Spleen (tissue), 11 donors: ENCODE measurements at regions not wholly inside any gene's neighbourhood (a gene's known extent, or its start where the extent isn't known, plus 50 kb on each side); places are given as distances from the start of the nearest gene placed in this dataset.
"Not testable (repeated sequence)": the region's sequence is repeated elsewhere in the genome, so short reads cannot be mapped to it uniquely, and the experiment has no call there.

Experiments used
- DNase-seq: peaks from one replicate; pipeline ENCODE4 v3.0.0-alpha.2; 2020
- H3K27ac ChIP-seq, 8 donors: fragments of 200-600 bp; sonication (generic) in 7 of 8; 1 replicate in 4 of 8; 2 replicates in 4 of 8; pipeline versions ENCODE4 v1.5.0 to v1.8.0; 2016 to 2021; ENCODE audit warnings: inconsistent platforms in 4 of 8, mild to moderate bottlenecking in 4 of 8, moderate library complexity in 1 of 8
- H3K27me3 ChIP-seq, 7 donors: fragments of 200-600 bp; sonication (generic) in 6 of 7; replicated peaks in 1 of 7; 1 replicate in 4 of 7; 2 replicates in 3 of 7; pipeline versions ENCODE4 v1.5.0 to v1.8.0; 2016 to 2021; ENCODE audit warnings: inconsistent platforms in 3 of 7, mild to moderate bottlenecking in 1 of 7
- H3K36me3 ChIP-seq, 6 donors: fragments of 200-600 bp; sonication (generic) in 5 of 6; 1 replicate in 4 of 6; 2 replicates in 2 of 6; pipeline versions ENCODE4 v1.5.0 to v1.8.0; 2016 to 2021; ENCODE audit warnings: inconsistent platforms in 2 of 6
- H3K4me1 ChIP-seq, 6 donors: fragments of 200-600 bp; sonication (generic) in 5 of 6; 1 replicate in 3 of 6; 2 replicates in 3 of 6; pipeline versions ENCODE4 v1.5.0 to v1.8.0; 2016 to 2021; ENCODE audit warnings: inconsistent platforms in 3 of 6
- H3K4me3 ChIP-seq, 8 donors: fragments of 200-600 bp; sonication (generic) in 7 of 8; 1 replicate in 4 of 8; 2 replicates in 4 of 8; pipeline versions ENCODE4 v1.5.0 to v1.8.0; 2016 to 2021; ENCODE audit warnings: inconsistent platforms in 4 of 8, mild to moderate bottlenecking in 4 of 8, moderate library complexity in 2 of 8
- H3K9me3 ChIP-seq, 8 donors: fragments of 200-600 bp; sonication (generic) in 7 of 8; 1 replicate in 4 of 8; 2 replicates in 4 of 8; pipeline versions ENCODE4 v1.5.0 to v1.8.0; 2016 to 2021; ENCODE audit warnings: inconsistent platforms in 4 of 8
- CTCF ChIP-seq, 11 experiments: fragments of 200-600 bp in 7 of 11; fragments of 450-650 bp in 4 of 11; sonication (generic) in 4 of 11; IDR thresholded peaks in 8 of 11; conservative IDR thresholded peaks in 3 of 11; 1 replicate in 7 of 11; 2 replicates in 4 of 11; pipeline versions ENCODE4 v1.4.0 to v1.8.0; 2016 to 2021; ENCODE audit warnings: antibody characterized with exemption in 11 of 11, inconsistent platforms in 4 of 11, mild to moderate bottlenecking in 1 of 11
- POLR2A ChIP-seq, 3 donors: fragments of 450-650 bp; IDR thresholded peaks; one replicate each; pipeline ENCODE4 v1.5.1; 2017; ENCODE audit warnings: antibody characterized with exemption in 3 of 3, mild to moderate bottlenecking in 1 of 3
- POLR2AphosphoS5 ChIP-seq, 3 donors: sonication (generic); formaldehyde crosslinking; IDR thresholded peaks; one replicate each; pipeline ENCODE4 v1.5.1; 2017; ENCODE audit warnings: antibody characterized with exemption in 3 of 3
- WGBS, 5 donors: extraction: QIAGEN DNeasy Blood & Tissue Kit in 3 of 5; methylation state at CpG; one replicate each; pipeline versions ENCODE4 v1.1.5 to v1.1.7; 2013 to 2018; 5-methylcytosine and 5-hydroxymethylcytosine counted together
- intact Hi-C: fragments of 100-400 bp; cut with DNase I; formaldehyde crosslinking; loops from one replicate; pipeline ENCODE4 v1.15.0; 2023; ENCODE audit warnings: low total_unique reads
- donor health status: healthy with polysubstance abuse.
- donor health status: DM: no; HTN: no; CAD: no; lungs with moderate emphysema.
- donor health status: DM: no; HTN: no; CAD: no.
- donor health status: Bipolar disorder and iron deficiency.
- donor health status: healthy.
- donor health status: DM: no; HTN: no; CAD: no.
- donor health status: DM: yes; HTN: yes; CAD: no.

GRCh38 chr10:29379208-29379607 is 90.3 kb downstream of the LYZL1 start:
- Histone ChIP-seq H3K36me3 (no peaks in the 10 kb centered on the region), H3K4me1 (no peaks in the 10 kb centered on the region), H3K9me3 (no peaks in the 10 kb centered on the region), H3K4me3 (no peak overlapping the region), H3K27ac (no peak overlapping the region), H3K27me3 (no peaks in the 10 kb centered on the region)
- intact Hi-C loops = no loop called here
- no peak for DNase-seq
- no peak for TF ChIP-seq POLR2A (IDR thresholded peaks at IDR 0.05)
- TF ChIP-seq CTCF (IDR thresholded peaks at IDR 0.05 in 8 of 11, conservative IDR thresholded peaks at IDR 0.05 in 3 of 11) = no peak
- TF ChIP-seq POLR2AphosphoS5 (IDR thresholded peaks at IDR 0.05) = no peak
- whole genome bisulfite sequencing, 5 donors = 80 to 89% (median 83%) methylated on average over 4 of the region's 4 CpGs

GRCh38 chr10:29379777-29380598 is 91.1 kb downstream of the LYZL1 start:
- H3K4me3 ChIP-seq, H3K27ac ChIP-seq, H3K9me3 ChIP-seq, H3K4me1 ChIP-seq, H3K27me3 ChIP-seq, intact Hi-C loops, H3K36me3 ChIP-seq, DNase-seq: not testable (repeated sequence)
- 73 to 86% (median 80%) methylated on average over 15 to 16 of the region's 16 CpGs for WGBS, 5 donors

- H3K36me3 ChIP-seq, H3K27me3 ChIP-seq, H3K27ac ChIP-seq, H3K4me3 ChIP-seq, intact Hi-C loops, DNase-seq, H3K4me1 ChIP-seq, H3K9me3 ChIP-seq: not testable (repeated sequence)
- WGBS, 5 donors = 64 to 74% (median 70%) methylated on average over 15 to 16 of the region's 16 CpGs
These were observed 92.0 kb downstream of the LYZL1 start for GRCh38 chr10:29380599-29381511.

GRCh38 chr10:29386342-29386999 is 97.6 kb downstream of the LYZL1 start:
- no peak for DNase-seq
- Histone ChIP-seq H3K27me3 (no peaks in the 10 kb centered on the region), H3K27ac (no peak overlapping the region), H3K4me1 (peaks cover 0 to 12% (median 0%) of the 10 kb centered on the region in 6 donors), H3K4me3 (no peak overlapping the region), H3K36me3 (no peaks in the 10 kb centered on the region), H3K9me3 (no peaks in the 10 kb centered on the region)
- peak; percentile 48 to 82 (median 73) for TF ChIP-seq CTCF (IDR thresholded peaks at IDR 0.05 in 8 of 11, conservative IDR thresholded peaks at IDR 0.05 in 3 of 11)
- TF ChIP-seq POLR2A (IDR thresholded peaks at IDR 0.05) = no peak
- intact Hi-C loops = loop anchor here (5.0 kb wide), 2 partner anchors 66 to 111 kb away; no protein-coding TSS in a partner anchor
- WGBS, 5 donors = 46 to 51% (median 48%) methylated on average over 8 of the region's 8 CpGs
